Urothelium cell line (cell line): ENCODE measurements at regions not wholly inside any gene's neighbourhood (a gene's known extent, or its start where the extent isn't known, plus 50 kb on each side); places are given as distances from the start of the nearest gene placed in this dataset.
"Not testable (repeated sequence)": the region's sequence is repeated elsewhere in the genome, so short reads cannot be mapped to it uniquely, and the experiment has no call there.

Source experiments
- DNase-seq: peaks from one replicate; pipeline ENCODE4 v3.0.0; 2011; ENCODE audit warnings: low spot score, mixed read lengths
- FAIRE-seq: peaks from 2 replicates; lab custom pipeline; 2011; peaks lifted over from hg19 to GRCh38; lab: Jason Lieb, UNC

DNA sequence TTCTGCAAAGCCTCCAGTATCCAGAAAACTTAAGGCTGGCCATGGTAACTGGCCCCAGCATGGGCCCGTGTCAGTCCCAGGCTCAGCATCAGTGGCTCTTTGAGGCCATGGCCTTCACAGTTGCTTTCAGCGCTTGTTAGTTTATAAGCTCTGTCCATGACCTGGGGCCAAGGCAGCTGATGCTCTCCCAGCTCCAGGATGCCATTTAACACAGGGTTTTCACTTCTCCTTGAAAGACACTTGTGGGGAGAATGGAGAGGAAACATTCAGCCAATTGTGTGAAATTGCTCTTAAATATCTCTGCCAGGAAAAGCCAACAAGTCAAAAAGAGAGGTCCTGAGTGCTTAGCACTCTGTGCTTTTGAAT is 321.3 kb downstream of the FOXO1 start:
- DNase-seq (no peak), FAIRE-seq (no peak)

DNA sequence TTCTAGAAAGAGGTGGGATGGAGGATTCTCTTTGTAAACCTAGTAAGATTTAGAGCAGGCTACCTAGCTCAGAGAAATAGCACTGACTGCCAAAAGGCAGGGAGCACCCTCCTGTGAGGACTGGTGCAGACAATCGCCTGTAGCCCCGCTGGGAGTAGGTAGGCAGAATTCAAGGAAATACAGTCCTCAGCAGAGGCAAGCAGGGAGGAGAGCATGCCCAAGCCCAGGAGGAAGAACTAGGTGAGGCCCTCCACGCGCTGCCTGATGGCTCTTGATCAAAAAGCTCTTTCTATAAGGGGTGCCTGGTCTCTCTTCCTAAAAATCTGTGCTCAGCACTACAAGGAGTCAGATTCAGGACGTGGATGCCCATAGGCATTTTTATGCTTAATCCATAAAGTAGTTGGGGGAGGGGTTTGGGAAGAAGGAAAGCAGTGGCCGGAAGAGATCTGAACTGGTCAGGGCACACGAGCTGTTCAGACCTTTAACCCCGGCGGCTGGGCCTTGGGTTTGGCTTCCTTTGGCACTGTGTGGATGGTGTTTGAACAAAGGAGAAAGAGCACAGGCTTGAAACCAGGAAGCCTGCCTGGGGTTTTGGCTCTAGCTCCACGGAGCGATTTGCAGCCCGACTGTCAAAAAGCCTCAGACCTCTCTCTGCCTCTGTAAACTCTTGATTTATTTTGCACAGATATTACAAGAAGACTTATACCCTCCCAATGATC is 320.6 kb downstream of the FOXO1 start:
- FAIRE-seq (no peak), DNase-seq (no peak)

DNA sequence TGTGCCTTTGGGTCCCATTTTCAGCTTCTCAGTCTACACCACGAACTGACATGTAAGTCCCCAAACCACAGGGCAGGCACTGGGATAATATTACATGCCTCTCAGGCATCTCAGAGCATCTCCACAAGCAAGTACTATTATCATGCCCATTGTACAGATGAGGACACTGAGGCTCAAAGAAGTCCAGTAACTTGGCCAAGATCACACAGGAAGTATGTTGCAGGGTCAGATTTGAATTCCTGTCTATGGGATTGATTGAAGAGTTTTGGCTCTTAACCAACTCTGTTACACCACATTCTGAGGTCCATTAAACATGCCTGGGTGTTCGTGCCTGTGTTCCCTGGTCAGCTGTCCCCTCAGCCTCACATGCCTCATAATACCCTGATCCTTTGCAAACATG is 319.8 kb downstream of the FOXO1 start:
- no peak for FAIRE-seq
- no peak for DNase-seq

DNA sequence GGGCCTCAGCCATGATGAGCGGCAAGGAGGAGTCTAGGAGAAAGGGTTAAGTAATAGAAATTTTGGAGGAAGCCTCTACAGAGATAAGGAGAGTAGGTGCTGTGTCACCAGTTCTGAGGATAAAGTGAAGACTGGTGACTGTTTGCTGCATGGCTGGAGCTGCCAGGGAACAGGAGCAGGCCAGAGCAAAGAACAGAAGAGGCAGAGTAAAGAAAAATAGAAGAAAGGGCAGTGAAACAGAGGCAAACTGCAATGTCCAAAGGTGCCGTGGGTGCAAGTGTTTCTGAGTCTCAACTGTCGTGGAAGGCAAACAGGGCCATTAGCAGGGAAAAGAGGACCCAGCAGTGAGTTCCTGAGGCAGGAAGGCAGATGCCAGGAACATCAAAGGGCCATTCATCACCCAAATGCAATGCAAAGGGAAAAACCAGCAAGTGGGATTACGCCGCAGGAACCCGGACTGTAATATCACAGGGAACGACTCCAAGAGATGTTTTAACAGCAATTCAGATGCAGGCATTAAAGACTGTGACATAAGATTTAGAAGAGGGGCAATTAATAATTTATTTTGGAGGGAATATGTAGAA is 318.3 kb downstream of the FOXO1 start:
- DNase-seq (no peak), FAIRE-seq (no peak)

DNA sequence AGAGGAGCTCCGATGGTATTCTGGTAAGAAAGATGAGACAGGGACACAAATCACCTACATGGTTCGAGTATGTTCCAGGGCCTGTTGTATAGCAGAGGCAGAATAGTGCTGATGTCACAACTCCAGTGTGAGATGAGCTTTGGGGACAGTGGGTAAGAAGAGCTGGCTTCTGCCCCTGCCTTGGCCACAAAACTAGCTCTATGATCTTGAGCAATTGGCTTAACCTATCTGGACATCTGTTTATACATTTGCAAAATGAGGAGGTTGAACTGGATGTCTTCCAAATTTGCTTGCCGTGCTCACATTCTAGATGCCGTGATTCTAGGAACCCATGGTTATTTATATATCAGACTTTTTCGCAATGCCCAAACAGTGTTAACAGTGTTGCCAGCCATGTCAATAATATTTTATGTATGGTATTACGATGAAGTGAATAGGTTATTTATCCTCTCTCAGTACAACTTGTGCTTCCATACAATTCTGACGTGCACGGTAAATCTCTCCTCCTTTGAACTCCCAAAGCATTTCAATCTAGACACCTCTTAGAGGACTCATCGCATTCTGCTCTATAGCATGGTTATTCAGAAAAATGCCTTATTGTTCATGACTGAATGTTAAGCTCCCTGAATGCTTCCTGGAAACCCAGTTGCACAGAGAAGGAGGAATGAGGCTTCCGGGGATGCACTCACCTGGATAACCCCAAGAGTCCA is 316.0 kb downstream of the FOXO1 start:
- no peak for DNase-seq
- FAIRE-seq = no peak

DNA sequence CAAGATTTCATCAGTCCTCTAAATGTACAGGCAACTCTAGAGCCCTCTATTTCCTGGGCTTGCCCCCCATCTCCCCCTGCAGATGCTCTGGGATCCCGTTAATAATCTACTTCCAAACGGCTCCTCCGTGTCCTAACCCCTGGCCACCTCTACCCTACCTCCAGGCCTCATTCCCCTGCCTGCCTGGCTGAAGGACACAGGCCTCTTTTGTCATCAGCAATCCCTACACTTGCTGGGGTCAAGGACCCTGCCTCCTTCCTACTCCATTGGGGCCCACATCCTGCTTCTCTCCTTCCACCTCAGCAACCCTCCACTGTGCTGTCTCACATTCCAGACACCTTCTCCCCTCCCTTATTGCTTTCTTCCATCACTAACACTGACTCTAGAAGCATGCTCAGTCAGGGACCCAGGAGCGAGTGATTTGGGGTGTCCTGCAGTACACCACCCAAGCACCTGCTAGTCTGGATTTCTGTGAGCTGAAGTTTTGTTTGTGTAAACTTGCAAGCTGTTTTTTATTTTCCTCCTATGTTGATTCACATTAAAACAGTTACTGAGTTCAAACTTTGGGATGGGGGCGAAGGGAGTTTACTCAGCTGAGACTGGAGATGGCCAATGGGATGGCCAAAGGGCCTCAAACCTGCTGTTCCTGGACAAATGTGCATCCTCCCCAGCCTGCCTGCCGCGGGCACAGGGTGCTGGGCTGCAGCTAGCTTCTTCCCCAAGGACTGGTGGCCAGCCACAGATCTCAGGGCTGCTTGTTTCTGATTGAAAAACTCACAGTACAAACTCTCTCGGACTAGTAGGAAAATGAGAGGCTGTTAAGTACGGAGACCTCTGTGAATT is 314.7 kb downstream of the FOXO1 start:
- FAIRE-seq (no peak), DNase-seq (no peak)

DNA sequence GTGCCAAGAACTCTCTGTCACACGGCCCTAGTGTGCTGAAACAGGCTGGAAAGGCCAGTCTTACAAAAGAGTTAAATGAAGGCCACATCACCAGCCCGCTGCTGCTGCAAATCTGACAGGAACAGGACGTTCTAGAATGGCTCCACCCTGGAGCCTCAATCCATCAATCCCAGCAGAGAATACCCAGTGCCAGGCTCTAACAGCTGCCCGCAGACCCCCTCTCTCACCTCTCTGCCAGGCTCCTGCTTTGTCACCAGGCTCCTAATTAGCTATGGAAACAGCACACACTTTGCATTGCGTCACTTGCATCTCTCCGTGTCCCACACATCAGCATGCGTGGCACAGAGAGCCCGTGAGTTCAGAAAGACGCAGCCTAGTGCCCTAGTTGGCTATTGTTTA is 314.1 kb downstream of the FOXO1 start:
- FAIRE-seq = no peak
- no peak for DNase-seq

DNA sequence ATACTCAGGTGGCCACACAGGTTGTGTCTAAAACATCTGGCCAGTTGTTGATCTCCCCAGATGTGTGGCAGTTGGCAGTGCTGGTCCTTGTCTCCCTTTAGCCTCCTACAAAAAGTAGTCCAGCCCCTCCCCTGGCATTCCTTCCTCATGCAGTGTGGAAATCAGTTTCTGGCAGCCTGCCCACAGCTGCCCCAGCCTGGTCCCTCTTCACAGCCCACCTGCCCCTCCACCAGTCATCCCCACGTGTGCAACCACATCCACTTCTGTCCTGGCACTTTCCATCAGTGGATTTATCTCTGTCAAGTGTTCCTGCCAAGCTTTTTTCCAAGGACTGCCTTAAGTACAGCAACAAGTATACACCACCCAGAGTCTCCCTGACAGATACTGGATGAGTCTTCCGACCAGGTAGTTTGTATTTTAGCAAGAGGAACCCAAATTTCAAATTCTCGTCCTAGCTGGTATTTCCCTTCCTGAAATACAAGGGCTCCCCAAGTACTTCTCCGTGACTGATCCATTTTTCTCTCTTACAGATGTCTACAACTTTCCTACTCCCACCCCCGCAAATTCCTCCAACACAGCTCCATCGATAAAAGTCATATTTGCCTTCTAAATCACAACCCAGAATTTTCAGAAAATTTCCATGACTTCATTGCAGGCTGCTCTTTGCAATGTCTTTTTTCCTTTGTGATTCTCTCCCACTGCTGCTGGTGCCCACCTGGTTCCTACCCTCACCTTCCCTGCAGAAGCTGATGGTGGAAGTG is 313.5 kb downstream of the FOXO1 start:
- DNase-seq = peak; percentile 9
- FAIRE-seq = no peak

DNA sequence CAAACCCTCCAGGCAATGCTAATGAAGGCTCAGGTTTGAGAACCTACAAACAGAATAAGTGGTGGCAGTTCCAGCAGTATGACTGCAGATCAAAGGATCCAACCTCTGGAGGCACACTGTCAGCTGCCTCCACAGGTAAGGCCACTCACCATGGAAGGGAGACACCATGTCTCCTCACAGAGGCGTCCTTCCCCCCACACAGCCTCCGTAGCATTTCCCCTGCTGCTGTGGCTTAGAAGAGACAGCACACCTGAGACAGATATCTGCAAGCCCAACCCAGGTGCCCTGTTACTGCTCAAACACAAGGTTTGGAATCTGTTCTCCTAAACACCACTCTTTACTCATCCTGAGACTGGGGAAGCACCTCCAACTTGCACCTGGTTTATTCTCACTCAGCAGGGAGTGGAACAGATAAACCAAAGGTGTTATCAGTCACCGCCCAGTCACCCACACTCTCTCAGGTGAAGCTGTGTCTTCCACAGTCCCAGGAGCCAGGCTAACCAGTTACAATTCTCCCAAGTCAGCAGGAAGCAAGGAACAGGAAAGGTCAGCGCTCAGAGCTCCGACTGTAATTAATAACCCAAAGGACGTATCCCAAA is 311.2 kb downstream of the FOXO1 start:
- FAIRE-seq (no peak), DNase-seq (no peak)

DNA sequence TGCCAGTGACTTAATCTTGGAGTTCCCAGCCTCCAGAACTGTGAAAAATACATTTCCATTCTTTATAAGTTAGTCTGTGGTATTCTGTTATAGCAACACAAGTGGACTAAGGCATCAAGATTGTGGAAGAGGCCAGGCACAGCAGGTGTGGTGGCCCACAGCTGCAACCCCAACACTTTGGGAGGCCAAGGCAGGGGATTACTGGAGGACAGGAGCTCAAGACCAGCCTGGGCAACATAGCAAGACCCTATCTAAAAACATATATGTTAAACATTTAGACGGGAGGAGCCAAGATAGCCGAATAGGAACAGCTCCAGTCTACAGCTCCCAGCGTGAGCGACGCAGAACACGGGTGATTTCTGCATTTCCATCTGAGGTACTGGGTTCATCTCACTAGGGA is 310.4 kb downstream of the FOXO1 start:
- no peak for FAIRE-seq
- DNase-seq = no peak

DNA sequence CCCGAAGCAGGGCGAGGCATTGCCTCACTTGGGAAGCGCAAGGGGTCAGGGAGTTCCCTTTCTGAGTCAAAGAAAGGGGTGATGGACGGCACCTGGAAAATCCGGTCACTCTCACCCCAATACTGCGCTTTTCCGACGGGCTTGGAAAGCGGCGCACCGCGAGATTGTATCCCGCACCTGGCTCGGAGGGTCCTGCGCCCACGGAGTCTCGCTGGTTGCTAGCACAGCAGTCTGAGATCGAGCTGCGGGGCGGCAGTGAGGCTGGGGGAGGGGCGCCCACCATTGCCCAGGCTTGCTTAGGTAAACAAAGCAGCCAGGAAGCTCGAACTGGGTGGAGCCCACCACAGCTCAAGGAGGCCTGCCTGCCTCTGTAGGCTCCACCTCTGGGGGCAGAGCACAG is 310.0 kb downstream of the FOXO1 start:
- not testable (repeated sequence) for FAIRE-seq, DNase-seq

DNA sequence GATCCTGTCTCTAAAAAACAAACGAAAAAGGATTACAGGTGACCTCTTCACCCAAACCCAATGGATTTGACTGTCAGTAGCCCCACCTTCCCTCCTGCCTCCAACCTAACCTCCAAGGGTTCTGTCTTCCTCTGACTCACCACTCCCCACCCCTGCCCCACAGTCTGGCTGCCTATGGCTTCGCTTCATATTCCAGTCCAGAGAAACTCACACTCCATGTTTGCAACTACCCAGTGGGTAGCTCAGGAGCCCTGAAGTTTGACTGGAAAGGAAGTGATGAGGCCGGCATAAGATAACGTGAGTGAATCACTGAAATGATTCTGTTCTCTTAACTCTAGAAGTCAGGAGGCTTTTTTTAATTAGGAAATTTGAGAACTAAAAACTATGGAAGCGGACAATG is 303.9 kb downstream of the FOXO1 start:
- DNase-seq (no peak), FAIRE-seq (no peak)

DNA sequence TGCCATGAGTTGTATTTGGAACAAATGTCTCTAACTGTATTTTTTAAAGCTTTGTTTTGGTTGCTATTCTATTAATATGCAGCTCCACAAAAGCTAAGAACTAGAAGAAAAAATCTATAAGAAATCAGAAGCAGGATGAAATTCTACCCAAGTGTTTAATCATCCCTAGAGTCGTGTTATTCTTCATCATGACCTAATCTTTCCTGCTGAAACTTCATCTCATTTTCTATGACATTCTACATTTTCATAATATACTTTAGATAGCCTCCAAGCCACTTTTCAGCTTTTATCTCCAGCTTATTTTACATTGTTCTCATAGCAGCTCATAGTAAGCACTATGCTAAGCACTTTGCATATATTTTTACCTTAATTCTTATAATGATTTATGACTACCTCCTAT is 302.8 kb downstream of the FOXO1 start:
- DNase-seq (no peak), FAIRE-seq (no peak)

DNA sequence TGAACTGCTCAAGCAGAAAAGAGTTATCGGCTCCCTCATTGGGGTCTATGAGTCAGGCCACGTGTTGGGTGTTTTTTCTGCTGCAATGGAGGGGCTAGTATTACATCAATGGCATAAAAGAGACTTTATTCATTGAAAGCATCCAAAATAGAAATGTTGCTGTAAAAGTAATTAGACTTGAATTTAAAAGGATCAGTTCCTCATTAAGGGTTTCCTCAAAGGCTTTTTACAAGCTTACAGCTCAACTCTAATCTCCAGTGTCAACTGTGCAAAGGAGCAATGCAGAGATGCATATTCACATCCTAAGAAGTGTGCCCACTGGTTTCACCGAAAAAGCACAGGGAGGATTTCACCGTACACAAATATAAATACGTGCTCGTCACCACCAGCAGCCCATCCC is 300.3 kb downstream of the FOXO1 start:
- FAIRE-seq = no peak

DNA sequence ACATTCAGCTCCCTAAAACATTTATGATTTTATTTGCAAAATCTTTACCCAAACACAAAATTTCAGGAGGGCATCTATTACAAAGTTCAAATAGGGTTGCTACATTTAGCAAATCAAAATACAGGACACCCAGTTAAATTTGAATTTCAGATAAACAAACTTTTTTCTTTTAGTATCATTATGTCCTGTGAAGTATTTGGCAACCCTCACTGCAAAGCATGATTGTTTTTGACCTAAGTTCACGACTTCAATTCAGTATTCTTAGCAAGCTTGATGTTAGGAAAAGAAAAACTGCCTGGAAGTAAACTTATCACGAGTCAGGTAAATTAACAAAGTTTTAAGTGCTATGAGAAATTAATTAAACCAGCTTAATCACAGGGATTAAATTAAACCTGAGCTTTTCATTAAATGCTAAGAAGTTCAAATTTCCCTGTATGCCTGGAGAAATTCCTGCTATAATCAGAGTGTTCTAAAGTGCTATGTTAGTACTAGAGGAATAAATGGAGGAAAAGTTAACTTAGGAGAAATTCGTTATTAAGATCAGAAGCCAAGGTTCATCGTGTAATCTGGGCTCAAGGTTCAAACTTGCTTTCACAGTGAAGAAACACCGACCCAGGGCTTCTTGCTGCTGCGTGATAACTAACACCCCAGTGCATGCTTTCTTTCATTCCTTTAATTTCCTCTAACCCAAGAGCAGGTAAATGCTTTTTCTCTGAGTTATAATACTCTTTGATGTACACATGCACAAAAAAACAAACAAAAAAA is 298.1 kb downstream of the FOXO1 start:
- FAIRE-seq (no peak), DNase-seq (no peak)

More for the DNA sequence above, 300.3 kb downstream of the FOXO1 start:
- no peak for DNase-seq

DNA sequence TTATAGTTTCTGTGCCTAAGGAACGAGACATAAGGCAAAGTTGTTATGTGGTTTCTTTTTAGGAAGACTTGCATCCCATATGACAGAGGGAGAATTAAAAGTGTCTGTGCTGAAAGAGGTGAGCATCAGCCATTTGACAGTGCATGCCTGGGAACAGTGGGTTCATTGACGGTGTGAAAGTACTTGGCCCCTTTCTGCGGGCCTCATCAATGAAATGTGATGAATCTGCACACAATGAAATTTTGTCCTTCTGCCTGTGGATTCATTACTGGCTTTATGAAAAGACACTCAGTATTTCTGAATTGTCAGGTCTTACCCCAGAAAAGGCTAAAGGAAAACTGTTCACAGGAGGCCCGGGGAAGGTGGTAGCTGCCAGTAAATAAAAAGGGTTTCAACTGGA is 295.8 kb downstream of the FOXO1 start:
- FAIRE-seq = no peak
- DNase-seq = no peak

DNA sequence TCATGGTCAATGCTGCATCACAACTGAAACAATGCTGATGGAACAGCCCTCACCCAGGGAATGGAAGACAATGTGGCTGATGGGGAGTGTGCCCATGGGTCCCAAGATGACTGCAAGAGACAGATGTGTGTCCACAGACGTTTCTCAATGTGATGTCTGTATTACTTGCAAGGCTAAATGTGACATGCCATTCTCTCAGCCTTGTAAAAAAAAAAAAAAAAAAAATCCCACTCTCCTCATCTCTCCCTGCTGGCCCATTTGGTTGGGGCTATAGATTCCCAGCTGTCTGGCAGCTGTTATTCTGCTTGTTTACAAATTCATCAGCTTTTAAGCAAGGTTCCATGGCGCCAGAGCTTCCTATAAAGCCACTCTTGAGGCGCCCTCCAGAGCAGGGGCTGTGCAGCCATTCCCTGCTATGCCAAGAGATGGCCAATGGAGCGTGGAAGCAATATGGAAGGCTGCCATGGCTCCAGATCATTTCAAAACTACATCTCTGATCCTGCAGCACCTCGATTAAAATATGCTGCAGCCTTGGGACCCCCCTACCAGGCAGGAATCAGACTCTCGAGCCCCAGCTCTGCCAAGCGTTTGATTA is 294.8 kb downstream of the FOXO1 start:
- DNase-seq (no peak), FAIRE-seq (no peak)

DNA sequence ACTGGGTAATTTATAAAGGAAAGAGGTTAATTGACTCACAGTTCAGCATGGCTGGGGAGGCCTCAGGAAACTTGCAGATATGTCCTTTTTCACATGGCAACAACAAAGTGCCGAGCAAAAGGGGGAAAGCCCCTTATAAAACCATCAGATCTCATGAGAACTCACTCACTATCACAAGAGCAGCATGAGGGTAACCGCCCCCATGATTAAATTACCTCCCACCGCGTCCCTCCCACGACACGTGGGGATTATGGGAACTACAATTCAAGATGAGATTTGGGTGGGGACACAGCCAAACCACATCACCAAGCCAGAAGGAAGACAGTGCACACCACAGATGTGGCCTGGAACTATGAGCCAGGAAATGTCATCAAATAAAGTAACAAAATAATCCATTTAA is 292.8 kb downstream of the FOXO1 start:
- not testable (repeated sequence) for FAIRE-seq, DNase-seq

DNA sequence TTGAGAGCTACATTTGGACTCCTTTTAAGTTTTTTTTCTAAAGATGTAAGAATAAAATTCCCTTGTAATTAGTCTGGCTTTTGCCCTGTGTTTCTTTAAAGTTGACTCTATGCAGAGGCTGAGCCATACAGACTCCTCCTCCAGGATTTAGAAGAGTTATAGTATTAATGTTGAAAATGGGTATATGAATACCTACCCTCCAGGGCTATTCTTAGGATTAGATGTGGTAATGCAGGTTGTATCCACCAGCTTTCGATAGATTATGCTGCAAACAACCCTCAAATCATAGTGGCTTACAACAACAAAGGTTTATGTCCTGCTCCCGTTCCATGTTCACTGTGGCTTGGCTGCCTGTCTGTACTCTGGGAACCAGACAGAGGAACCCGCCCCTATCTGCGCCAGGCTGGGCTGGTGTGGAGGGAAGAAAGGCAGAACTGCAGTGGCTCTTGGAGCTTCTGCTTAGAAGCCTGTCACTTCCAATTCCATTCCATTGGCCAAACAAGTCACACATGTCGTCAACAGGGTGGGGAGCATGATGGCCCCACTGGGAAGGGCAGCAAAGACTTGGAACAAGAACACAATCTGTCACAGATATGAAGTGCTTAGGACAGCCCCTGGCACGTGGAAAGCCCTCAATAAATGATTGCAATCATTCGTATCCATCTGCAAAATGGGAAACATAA is 290.8 kb downstream of the FOXO1 start:
- DNase-seq = no peak
- FAIRE-seq = no peak
